ENCODE measurements at regions not wholly inside any gene's neighbourhood (a gene's known extent, or its start where the extent isn't known, plus 50 kb on each side); places are given as distances from the start of the nearest gene placed in this dataset.

DNA sequence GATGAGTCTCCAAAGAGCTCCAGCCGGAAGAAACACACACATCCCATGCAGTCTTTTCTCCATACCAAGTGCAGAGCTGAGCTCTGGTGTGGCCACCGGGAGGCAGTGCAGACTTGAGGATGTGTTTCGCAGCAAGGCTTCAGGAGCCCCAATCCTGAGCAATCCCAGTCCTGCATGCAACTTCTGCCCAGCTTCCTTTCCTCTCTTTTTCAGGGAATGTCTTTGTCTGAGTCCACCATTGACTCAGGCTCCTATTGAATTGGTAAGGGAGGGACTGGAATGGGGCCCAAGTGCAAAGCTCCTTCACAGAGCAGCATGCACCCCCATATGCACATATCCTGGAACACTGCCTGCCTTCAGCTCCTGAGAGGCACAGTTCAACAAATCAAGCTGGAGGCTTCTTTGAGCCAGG, 50.5 kb upstream of the ASIP start:
- Histone ChIP-seq H2BK120ac (replicated peaks; ENCODE audit: low read depth, low read length) (no peak overlapping the region), H3K79me1 (ENCODE audit: low read depth, low read length) (no peaks in the 10 kb centered on the region), H3K14ac (ENCODE audit: insufficient read length) (no peak overlapping the region), H3K36me3 (ENCODE audit: control insufficient read depth in 2 of 4, insufficient read depth in 4 of 4, low read length in 3 of 4) (no peaks in the 10 kb centered on the region), H4K20me1 (replicated peaks in 1 of 2; ENCODE audit: control insufficient read depth in 1 of 2, insufficient read depth in 2 of 2, low read length in 2 of 2) (no peaks in the 10 kb centered on the region), H3K18ac (ENCODE audit: extremely low read depth, low read length) (peak overlapping the region; percentile 82; the same call in 1 of the 2 replicates), H4K91ac (replicated peaks; ENCODE audit: insufficient read length, low read length) (no peak overlapping the region), H3K79me2 (ENCODE audit: control insufficient read depth in 1 of 2, insufficient read depth in 2 of 2, low read length in 2 of 2) (no peaks in the 10 kb centered on the region), H2BK5ac (ENCODE audit: low read depth, low read length) (no peak overlapping the region), H4K5ac (ENCODE audit: insufficient read length, low read depth, low read length) (no peak overlapping the region), H3K4me3 (ENCODE audit: extremely low read depth in 1 of 4, insufficient read depth in 2 of 4, low read depth in 3 of 4, low read length in 4 of 4) (no peak overlapping the region), H2AFZ (ENCODE audit: low read length) (peak overlapping the region; percentile 96), H3K27ac (ENCODE audit: low read depth, low read length) (no peak overlapping the region), H2BK12ac (ENCODE audit: low read depth, low read length) (peak overlapping the region; percentile 18; the same call in 1 of the 2 replicates), H3K23ac (ENCODE audit: insufficient read length) (no peak overlapping the region), H3K9me3 (ENCODE audit: insufficient read depth in 2 of 2, low read depth in 1 of 2, low read length in 1 of 2) (no peaks in the 10 kb centered on the region), H3K4me1 (replicated peaks in 1 of 4; ENCODE audit: control insufficient read depth in 3 of 4, insufficient read depth in 4 of 4, low read length in 3 of 4) (peaks cover 0 to 6% (median 3%) of the 10 kb centered on the region in 4 experiments; a peak in 4 of 7 replicates), H3K23me2 (ENCODE audit: low read depth, low read length) (no peaks in the 10 kb centered on the region), H2BK20ac (ENCODE audit: low read length) (no peak overlapping the region), H2AK5ac (ENCODE audit: low read depth, low read length) (no peak overlapping the region), H3K56ac (replicated peaks; ENCODE audit: insufficient read length, low read depth, low read length) (no peak overlapping the region), H3K4ac (replicated peaks; ENCODE audit: insufficient read length, low read depth, low read length) (no peak overlapping the region), H3K27me3 (replicated peaks in 1 of 4; ENCODE audit: control insufficient read depth in 3 of 4, extremely low read depth in 1 of 4, insufficient read depth in 3 of 4, low read length in 3 of 4) (no peaks in the 10 kb centered on the region), H2BK15ac (ENCODE audit: low read length) (no peak overlapping the region), H4K8ac (ENCODE audit: extremely low read depth, insufficient read depth, low read length) (no peak overlapping the region), H3K9ac (replicated peaks in 1 of 4; ENCODE audit: extremely low read depth in 1 of 4, low read depth in 3 of 4, low read length in 3 of 4) (no peak overlapping the region), H3K4me2 (ENCODE audit: insufficient read depth in 1 of 2, low read depth in 2 of 2, low read length in 2 of 2) (0 out of 4 replicates have a peak overlapping the region, but pooled peaks of 1 of the 2 experiments have one; percentile 37)
- POLR2A ChIA-PET (ENCODE audit: partially characterized antibody): interaction anchor here (0.5 to 1.1 kb wide), 5 partner anchors 10 to 154 kb away, joined by 3 to 7 read pairs (median 3); partner anchors contain the start of genes AHCY and EIF2S2
- WGBS, 2 experiments (ENCODE audit: extremely low coverage in 1 of 2, insufficient coverage in 1 of 2, insufficient read length in 1 of 2, insufficient replicate concordance in 2 of 2, low coverage in 1 of 2, low lambda C conversion rate in 2 of 2, missing lambda C conversion rate in 1 of 2): 32% methylated on average over 3 of the region's 3 CpGs; no CpG with 5 or more reads in 1 of the 2 experiments
- CTCF ChIA-PET (ENCODE audit: partially characterized antibody): interaction anchor here (0.6 to 2.9 kb wide), 34 partner anchors 10 to 620 kb away, joined by 3 to 13 read pairs (median 5); partner anchors contain the start of gene EIF2S2
- DNase-seq (ENCODE audit: low read depth in 1 of 2, low spot score in 2 of 2) (peak; percentile 67 to 84), FAIRE-seq (peak; percentile 98)
- TF ChIP-seq TBP (IDR thresholded peaks at IDR 0.05; ENCODE audit: low read depth, low read length) (0 out of 2 replicates have a peak, but pooled peaks have one; percentile 22), EGR1 (IDR thresholded peaks at IDR 0.05; ENCODE audit: borderline replicate concordance, low read depth, low read length) (0 out of 2 replicates have a peak, but pooled peaks have one; percentile 17), TAF1 (IDR thresholded peaks at IDR 0.05; ENCODE audit: low read depth, low read length) (0 out of 2 replicates have a peak, but pooled peaks have one; percentile 20), ZNF274 (IDR thresholded peaks at IDR 0.05; ENCODE audit: borderline replicate concordance, extremely low read depth, low read length) (no peak), POLR2A (IDR thresholded peaks at IDR 0.05; ENCODE audit: control extremely low read depth in 1 of 2, low read depth in 2 of 2, low read length in 2 of 2) (0 out of 3 replicates have a peak, but pooled peaks of 1 of the 2 experiments have one; percentile 24), RAD21 (IDR thresholded peaks at IDR 0.05 in 1 of 2, conservative IDR thresholded peaks at IDR 0.05 in 1 of 2; ENCODE audit: low read depth in 2 of 2, low read length in 2 of 2) (peak; percentile 96 to 98), TEAD4 (IDR thresholded peaks at IDR 0.05; ENCODE audit: low read depth, low read length) (peak; percentile 23; the same call in 1 of the 2 replicates), SP1 (IDR thresholded peaks at IDR 0.05; ENCODE audit: low read depth, low read length) (peak; percentile 57; the same call in 1 of the 2 replicates)
- TF ChIP-seq, protein P1, sequence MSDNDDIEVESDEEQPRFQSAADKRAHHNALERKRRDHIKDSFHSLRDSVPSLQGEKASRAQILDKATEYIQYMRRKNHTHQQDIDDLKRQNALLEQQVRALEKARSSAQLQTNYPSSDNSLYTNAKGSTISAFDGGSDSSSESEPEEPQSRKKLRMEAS (IDR thresholded peaks at IDR 0.05): peak; percentile 41; the same call in 1 of the 2 replicates
- TF ChIP-seq, protein P2, sequence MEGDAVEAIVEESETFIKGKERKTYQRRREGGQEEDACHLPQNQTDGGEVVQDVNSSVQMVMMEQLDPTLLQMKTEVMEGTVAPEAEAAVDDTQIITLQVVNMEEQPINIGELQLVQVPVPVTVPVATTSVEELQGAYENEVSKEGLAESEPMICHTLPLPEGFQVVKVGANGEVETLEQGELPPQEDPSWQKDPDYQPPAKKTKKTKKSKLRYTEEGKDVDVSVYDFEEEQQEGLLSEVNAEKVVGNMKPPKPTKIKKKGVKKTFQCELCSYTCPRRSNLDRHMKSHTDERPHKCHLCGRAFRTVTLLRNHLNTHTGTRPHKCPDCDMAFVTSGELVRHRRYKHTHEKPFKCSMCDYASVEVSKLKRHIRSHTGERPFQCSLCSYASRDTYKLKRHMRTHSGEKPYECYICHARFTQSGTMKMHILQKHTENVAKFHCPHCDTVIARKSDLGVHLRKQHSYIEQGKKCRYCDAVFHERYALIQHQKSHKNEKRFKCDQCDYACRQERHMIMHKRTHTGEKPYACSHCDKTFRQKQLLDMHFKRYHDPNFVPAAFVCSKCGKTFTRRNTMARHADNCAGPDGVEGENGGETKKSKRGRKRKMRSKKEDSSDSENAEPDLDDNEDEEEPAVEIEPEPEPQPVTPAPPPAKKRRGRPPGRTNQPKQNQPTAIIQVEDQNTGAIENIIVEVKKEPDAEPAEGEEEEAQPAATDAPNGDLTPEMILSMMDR (IDR thresholded peaks at IDR 0.05; ENCODE audit: control extremely low read depth in 1 of 3, insufficient read depth in 1 of 3, low read depth in 1 of 3, low read length in 3 of 3): peak; percentile 89 to 97 (median 89)
